AG09319 (cell line): ENCODE measurements at regions not wholly inside any gene's neighbourhood (a gene's known extent, or its start where the extent isn't known, plus 50 kb on each side); places are given as distances from the start of the nearest gene placed in this dataset.
A peak's percentile ranks its signal among the peaks of the same experiment; 100 is the strongest.

Experiments used
- DNase-seq: peaks from one replicate; pipeline ENCODE4 v3.0.0-alpha.2; 2010; ENCODE audit warnings: low read depth; ENCODE audit errors: extremely low read depth
- TF ChIP-seq, protein P1 (sequence below): IDR thresholded peaks from 2 replicates; pipeline ENCODE4 v1.5.1; 2011; ENCODE audit warnings: low read depth, mild to moderate bottlenecking, inconsistent platforms, low read length, moderate library complexity

GRCh38 chr12:114933428-114934160 lies 249.6 kb upstream of the TBX3 start:
- peak; percentile 59 for DNase-seq
- TF ChIP-seq, protein P1, sequence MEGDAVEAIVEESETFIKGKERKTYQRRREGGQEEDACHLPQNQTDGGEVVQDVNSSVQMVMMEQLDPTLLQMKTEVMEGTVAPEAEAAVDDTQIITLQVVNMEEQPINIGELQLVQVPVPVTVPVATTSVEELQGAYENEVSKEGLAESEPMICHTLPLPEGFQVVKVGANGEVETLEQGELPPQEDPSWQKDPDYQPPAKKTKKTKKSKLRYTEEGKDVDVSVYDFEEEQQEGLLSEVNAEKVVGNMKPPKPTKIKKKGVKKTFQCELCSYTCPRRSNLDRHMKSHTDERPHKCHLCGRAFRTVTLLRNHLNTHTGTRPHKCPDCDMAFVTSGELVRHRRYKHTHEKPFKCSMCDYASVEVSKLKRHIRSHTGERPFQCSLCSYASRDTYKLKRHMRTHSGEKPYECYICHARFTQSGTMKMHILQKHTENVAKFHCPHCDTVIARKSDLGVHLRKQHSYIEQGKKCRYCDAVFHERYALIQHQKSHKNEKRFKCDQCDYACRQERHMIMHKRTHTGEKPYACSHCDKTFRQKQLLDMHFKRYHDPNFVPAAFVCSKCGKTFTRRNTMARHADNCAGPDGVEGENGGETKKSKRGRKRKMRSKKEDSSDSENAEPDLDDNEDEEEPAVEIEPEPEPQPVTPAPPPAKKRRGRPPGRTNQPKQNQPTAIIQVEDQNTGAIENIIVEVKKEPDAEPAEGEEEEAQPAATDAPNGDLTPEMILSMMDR, result no peak

DNA sequence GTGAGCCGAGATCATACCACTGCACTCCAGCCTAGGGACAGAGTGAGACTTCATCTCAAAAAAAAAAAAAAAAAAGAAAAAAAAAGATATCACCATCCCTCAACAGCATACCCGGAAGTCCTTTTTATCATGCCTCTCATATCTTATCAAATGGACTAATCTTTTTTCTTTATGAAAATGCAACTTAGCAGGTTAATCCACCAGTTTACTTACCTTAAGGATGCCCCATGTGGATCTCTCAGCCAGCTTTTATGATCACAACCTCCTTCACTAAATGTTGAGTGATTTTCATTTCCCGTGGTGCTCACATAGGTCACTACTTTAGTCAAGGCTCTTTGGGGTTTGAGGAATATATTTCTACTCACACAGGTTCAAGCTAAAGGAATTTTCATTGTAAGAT lies 248.8 kb upstream of the TBX3 start:
- DNase-seq, result no peak
- TF ChIP-seq, protein P1, result no peak

GRCh38 chr12:114931025-114931424 lies 247.1 kb upstream of the TBX3 start:
- TF ChIP-seq, protein P1, result no peak
- no peak for DNase-seq

DNA sequence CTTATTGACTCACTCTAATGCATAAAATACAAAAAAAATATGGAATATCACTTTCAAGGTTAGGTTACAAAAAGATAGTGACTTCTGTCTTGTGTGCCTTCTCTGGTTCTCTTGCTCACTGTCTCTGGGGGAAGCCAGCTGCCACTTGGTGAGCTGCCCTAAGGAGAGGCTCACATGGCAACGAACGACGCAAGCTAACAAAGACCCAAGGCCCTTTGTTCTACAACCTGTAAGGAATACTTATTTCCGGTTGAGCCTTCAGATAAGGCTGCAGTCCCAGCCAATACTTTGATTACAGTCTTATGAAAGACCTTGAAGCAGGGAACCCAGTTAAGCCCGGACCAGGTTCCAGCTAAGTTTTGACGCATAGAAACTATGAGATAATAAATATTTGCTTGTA lies 242.4 kb upstream of the TBX3 start:
- TF ChIP-seq, protein P1, result no peak
- DNase-seq, result no peak

GRCh38 chr12:114924946-114925475 lies 241.0 kb upstream of the TBX3 start:
- TF ChIP-seq, protein P1, result no peak
- no peak for DNase-seq

GRCh38 chr12:114921781-114922180 lies 237.8 kb upstream of the TBX3 start:
- no peak for DNase-seq
- TF ChIP-seq, protein P1, result no peak

- TF ChIP-seq, protein P1, result no peak
- DNase-seq, result no peak
Measured at GRCh38 chr12:114920771-114921554, 237.0 kb upstream of the TBX3 start.
